HepG2 (cell line): ENCODE measurements at regions not wholly inside any gene's neighbourhood (a gene's known extent, or its start where the extent isn't known, plus 50 kb on each side); places are given as distances from the start of the nearest gene placed in this dataset.

Experiments used
- ATAC-seq: fragments of 200-7000 bp; cut with Tn5 transposase; 3 replicates; pipeline ENCODE4 v1.9.1; 2020; ENCODE audit warnings: mild to moderate bottlenecking, moderate library complexity
- BruUV-seq: library from RNA; stranded (reverse); fragments of 400-500 nt; replicated peaks from 2 replicates; lab custom pipeline; 2021; lab: Mats Ljungman, UMichigan
- CTCF ChIA-PET: fragments of 300-600 bp; formaldehyde crosslinking; extraction: SDS; loops from one replicate; lab custom pipeline; 2021; ENCODE audit warnings: low total read pairs, inconsistent platforms, low intra/inter-chr PET ratio; lab: Yijun Ruan, JAX
- POLR2A ChIA-PET: fragments of 350-600 bp; sonication (Branson Sonifier 250); formaldehyde crosslinking; loops from one replicate; lab custom pipeline; 2020; ENCODE audit warnings: antibody characterized with exemption, inconsistent platforms; lab: Yijun Ruan, JAX
- DNase-seq: peaks from one replicate; pipeline ENCODE4 v3.0.0-alpha.2; 2015; ENCODE audit warnings: low spot score
- FAIRE-seq: peaks from 3 replicates; lab custom pipeline; 2011; peaks lifted over from hg19 to GRCh38; lab: Jason Lieb, UNC
- H2AFZ ChIP-seq: one replicate; pipeline ENCODE4 v1.6.1; 2011; ENCODE audit warnings: low read length, inconsistent platforms
- H3K27ac ChIP-seq: fragments of 300-600 bp; 3 replicates; pipeline ENCODE4 v1.8.0; 2011; ENCODE audit warnings: mixed run types, mild to moderate bottlenecking, mixed read lengths, low read length, inconsistent platforms; ENCODE audit not compliant: insufficient read depth; ENCODE audit errors: extremely low read length
- H3K27me3 ChIP-seq, 2 experiments: fragments of 200-600 bp in 1 of 2; 2 replicates in 1 of 2; 3 replicates in 1 of 2; pipeline versions ENCODE4 v1.6.0 to v1.8.0; 2011; ENCODE audit warnings: low read length in 2 of 2, mild to moderate bottlenecking in 2 of 2, moderate library complexity in 2 of 2, inconsistent platforms in 1 of 2; ENCODE audit not compliant: insufficient read depth in 2 of 2, control insufficient read depth in 1 of 2
- H3K36me3 ChIP-seq, 2 experiments: fragments of 200-600 bp in 1 of 2; replicated peaks in 1 of 2; 2 replicates in 1 of 2; 3 replicates in 1 of 2; pipeline versions ENCODE4 v1.5.1 to v1.8.0; 2011; ENCODE audit warnings: low read length in 2 of 2, inconsistent platforms in 1 of 2; ENCODE audit not compliant: insufficient read depth in 2 of 2, control insufficient read depth in 1 of 2
- H3K4me1 ChIP-seq: 2 replicates; pipeline ENCODE4 v1.5.1; 2012; ENCODE audit warnings: low read length, inconsistent platforms; ENCODE audit not compliant: insufficient read depth
- H3K4me2 ChIP-seq: 2 replicates; pipeline ENCODE4 v1.6.0; 2011; ENCODE audit warnings: low read depth, low read length, inconsistent platforms
- H3K4me3 ChIP-seq, 3 experiments: fragments of 200-600 bp in 1 of 3; sonication (generic), shearing (Covaris generic) in 1 of 3; replicated peaks in 1 of 3; 2 replicates each; pipeline ENCODE4 v1.5.1; 2011 to 2016; ENCODE audit warnings: low read length in 3 of 3, inconsistent platforms in 2 of 3, low read depth in 2 of 3, mild to moderate bottlenecking in 2 of 3, control low read depth in 1 of 3, mixed read lengths in 1 of 3; ENCODE audit not compliant: insufficient read depth in 1 of 3
- H3K79me2 ChIP-seq: one replicate; pipeline ENCODE4 v1.6.1; 2011; ENCODE audit warnings: low read length, inconsistent platforms; ENCODE audit not compliant: insufficient read depth
- H3K9ac ChIP-seq: 2 replicates; pipeline ENCODE4 v1.6.0; 2011; ENCODE audit warnings: mild to moderate bottlenecking, low read depth, low read length, inconsistent platforms; ENCODE audit not compliant: insufficient read depth
- H3K9me3 ChIP-seq: 2 replicates; pipeline ENCODE4 v1.5.1; 2012; ENCODE audit warnings: mild to moderate bottlenecking, low read length
- H4K20me1 ChIP-seq: 2 replicates; pipeline ENCODE4 v1.6.0; 2011; ENCODE audit warnings: inconsistent platforms, mild to moderate bottlenecking, low read length, moderate library complexity; ENCODE audit not compliant: insufficient read depth
- FUBP1 ChIP-seq: sonication (generic); formaldehyde crosslinking; IDR thresholded peaks from 2 replicates; pipeline ENCODE4 v1.5.1; 2020; ENCODE audit warnings: missing genetic modification reagents, mild to moderate bottlenecking, borderline replicate concordance
- GLMP ChIP-seq: sonication (generic); formaldehyde crosslinking; IDR thresholded peaks from 2 replicates; pipeline ENCODE4 v1.9.0; 2021; ENCODE audit warnings: missing genetic modification reagents, mild to moderate bottlenecking, borderline replicate concordance
- GTF2F1 ChIP-seq: fragments of 150-350 bp; IDR thresholded peaks from 2 replicates; pipeline ENCODE4 v1.6.1; 2014; ENCODE audit warnings: low read length
- HOXD1 ChIP-seq: sonication (generic); formaldehyde crosslinking; IDR thresholded peaks from 2 replicates; pipeline ENCODE4 v1.5.0; 2020; ENCODE audit warnings: missing genetic modification reagents
- ISL2 ChIP-seq: sonication (generic); formaldehyde crosslinking; IDR thresholded peaks from 2 replicates; pipeline ENCODE4 v1.5.0; 2020; ENCODE audit warnings: missing genetic modification reagents
- NKX3-1 ChIP-seq: sonication (generic); formaldehyde crosslinking; IDR thresholded peaks from 2 replicates; pipeline ENCODE4 v1.5.0; 2020; ENCODE audit warnings: missing genetic modification reagents
- PAWR ChIP-seq: sonication (generic); formaldehyde crosslinking; IDR thresholded peaks from 2 replicates; pipeline ENCODE4 v1.4.0; 2020; ENCODE audit warnings: missing genetic modification reagents, mild to moderate bottlenecking, borderline replicate concordance
- PLRG1 ChIP-seq: fragments of 450-650 bp; conservative IDR thresholded peaks from 2 replicates; pipeline ENCODE4 v1.6.1; 2016
- PPARG ChIP-seq: conservative IDR thresholded peaks from 2 replicates; pipeline ENCODE4 v1.6.1; 2016; ENCODE audit warnings: missing biosample characterization, missing genetic modification reagents
- SALL1 ChIP-seq: sonication (generic); formaldehyde crosslinking; IDR thresholded peaks from 2 replicates; pipeline ENCODE4 v1.8.0; 2022; ENCODE audit warnings: mild to moderate bottlenecking, missing genetic modification reagents
- SMAD9 ChIP-seq: sonication (generic); formaldehyde crosslinking; IDR thresholded peaks from 2 replicates; pipeline ENCODE4 v1.5.1; 2020; ENCODE audit warnings: mild to moderate bottlenecking, missing genetic modification reagents
- SMYD3 ChIP-seq: sonication (generic); formaldehyde crosslinking; IDR thresholded peaks from 2 replicates; pipeline ENCODE4 v1.8.1; 2023; ENCODE audit warnings: mild to moderate bottlenecking, missing genetic modification reagents
- ZNF180 ChIP-seq: sonication (generic); formaldehyde crosslinking; IDR thresholded peaks from 2 replicates; pipeline ENCODE4 v1.4.0; 2020; ENCODE audit warnings: low read depth, missing genetic modification reagents, borderline replicate concordance
- ZNF232 ChIP-seq: sonication (generic); formaldehyde crosslinking; IDR thresholded peaks from 2 replicates; pipeline ENCODE4 v1.4.0; 2020; ENCODE audit warnings: missing genetic modification reagents, borderline replicate concordance
- ZNF264 ChIP-seq: sonication (generic); formaldehyde crosslinking; IDR thresholded peaks from 2 replicates; pipeline ENCODE4 v1.4.0; 2020; ENCODE audit warnings: missing genetic modification reagents
- ZNF496 ChIP-seq: sonication (generic); formaldehyde crosslinking; IDR thresholded peaks from 2 replicates; pipeline ENCODE4 v1.8.1; 2023; ENCODE audit warnings: mild to moderate bottlenecking, moderate library complexity, missing genetic modification reagents; ENCODE audit not compliant: insufficient replicate concordance
- in situ Hi-C: cut with HindIII; loops from 2 replicates; pipeline ENCODE4 v1.10.0; 2017; ENCODE audit warnings: low pct_unique_long_range_greater_than_20kb; ENCODE audit not compliant: extremely low pct_ligation_motif_present
- intact Hi-C: fragments of 100-400 bp; cut with micrococcal nuclease; formaldehyde crosslinking; loops from one replicate; pipeline ENCODE4 v1.10.0; 2022; ENCODE audit not compliant: unreplicated experiment

GRCh38 chr2:83487451-83487850, 971.6 kb downstream of the SUCLG1 start (continued):
- no peak for TF ChIP-seq FUBP1

GRCh38 chr2:83481436-83481835, 977.6 kb downstream of the SUCLG1 start:
- intact Hi-C loops = no loop called here
- H2AFZ ChIP-seq = no peak overlapping the region
- FAIRE-seq (no peak), ATAC-seq (no peak), DNase-seq (no peak)
- H3K27ac ChIP-seq = no peak overlapping the region
- in situ Hi-C loops = no loop called here
- ChIA-PET POLR2A (no interaction called here), CTCF (no interaction called here)
- no peaks in the 10 kb centered on the region for H3K27me3 ChIP-seq
- no peaks in the 10 kb centered on the region for H3K36me3 ChIP-seq
- H3K9ac ChIP-seq = no peak overlapping the region
- no TSS peak for BruUV-seq
- H3K4me2 ChIP-seq = no peak overlapping the region
- no peaks in the 10 kb centered on the region for H3K79me2 ChIP-seq
- H3K4me1 ChIP-seq = no peaks in the 10 kb centered on the region
- no peaks in the 10 kb centered on the region for H4K20me1 ChIP-seq
- H3K4me3 ChIP-seq = no peak overlapping the region
- H3K9me3 ChIP-seq = peaks cover 86% of the 10 kb centered on the region
- TF ChIP-seq NKX3-1 (no peak), PPARG (CRISPR knock-in tag) (no peak), ZNF496 (no peak), ISL2 (CRISPR knock-in tag) (no peak), ZNF232 (CRISPR knock-in tag) (no peak), ZNF264 (CRISPR knock-in tag) (no peak), SMAD9 (CRISPR knock-in tag) (no peak), PAWR (CRISPR knock-in tag) (no peak), PLRG1 (no peak), SALL1 (CRISPR knock-in tag) (no peak), ZNF180 (no peak), GTF2F1 (no peak), GLMP (CRISPR knock-in tag) (no peak), HOXD1 (CRISPR knock-in tag) (no peak), SMYD3 (CRISPR knock-in tag) (no peak)
